Neural cell (in vitro differentiated cells): ENCODE measurements at regions not wholly inside any gene's neighbourhood (a gene's known extent, or its start where the extent isn't known, plus 50 kb on each side); places are given as distances from the start of the nearest gene placed in this dataset.

Source experiments
- H2AFZ ChIP-seq: fragments of 200-600, 300-800 bp; sonication (generic), shearing (Covaris generic); 2 replicates; pipeline ENCODE4 v1.6.0; 2014; ENCODE audit warnings: low read depth, mild to moderate bottlenecking, antibody characterized with exemption, low read length, moderate library complexity
- H3F3A ChIP-seq: fragments of 200-600 bp; shearing (Covaris generic); 2 replicates; pipeline ENCODE4 v1.6.1; 2016; ENCODE audit warnings: mild to moderate bottlenecking, moderate library complexity, mixed read lengths, antibody characterized with exemption, low read length; ENCODE audit not compliant: insufficient read depth, poor library complexity, severe bottlenecking
- H3K27ac ChIP-seq: fragments of 200-600, 300-800 bp; sonication (generic), shearing (Covaris generic); 2 replicates; pipeline ENCODE4 v1.5.1; 2014; ENCODE audit warnings: mild to moderate bottlenecking, low read length, moderate library complexity
- H3K27me3 ChIP-seq: fragments of 300-800, 200-600 bp; sonication (generic), shearing (Covaris generic); 2 replicates; pipeline ENCODE4 v1.6.0; 2014; ENCODE audit warnings: mild to moderate bottlenecking, low read depth, low read length, moderate library complexity; ENCODE audit not compliant: insufficient read depth
- H3K36me3 ChIP-seq: fragments of 300-800, 200-600 bp; sonication (generic), shearing (Covaris generic); 2 replicates; pipeline ENCODE4 v1.5.1; 2014; ENCODE audit warnings: mild to moderate bottlenecking, antibody characterized with exemption, low read length, moderate library complexity; ENCODE audit not compliant: insufficient read depth
- H3K4me2 ChIP-seq: fragments of 300-800, 200-600 bp; sonication (generic), shearing (Covaris generic); 2 replicates; pipeline ENCODE4 v1.6.0; 2014; ENCODE audit warnings: mild to moderate bottlenecking, low read length
- H3K4me3 ChIP-seq: fragments of 300-800, 200-600 bp; sonication (generic), shearing (Covaris generic); 2 replicates; pipeline ENCODE4 v1.5.1; 2014; ENCODE audit warnings: mild to moderate bottlenecking, low read length, moderate library complexity
- H3K79me2 ChIP-seq: fragments of 200-600 bp; shearing (Covaris generic); replicated peaks from 2 replicates; pipeline ENCODE4 v1.6.0; 2014; ENCODE audit warnings: mild to moderate bottlenecking, low read length, moderate library complexity; ENCODE audit not compliant: insufficient read depth
- H3K9ac ChIP-seq: fragments of 300-800, 200-600 bp; sonication (generic), shearing (Covaris generic); 2 replicates; pipeline ENCODE4 v1.6.1; 2016; ENCODE audit warnings: mild to moderate bottlenecking, low read length, mixed read lengths
- H3K9me2 ChIP-seq: fragments of 200-600 bp; shearing (Covaris generic); 2 replicates; pipeline ENCODE4 v1.6.1; 2016; ENCODE audit warnings: mild to moderate bottlenecking, low read length, mixed read lengths; ENCODE audit not compliant: insufficient read depth
- H3K9me3 ChIP-seq: fragments of 200-600, 300-800 bp; sonication (generic), shearing (Covaris generic); 2 replicates; pipeline ENCODE4 v1.6.1; 2016; ENCODE audit warnings: mild to moderate bottlenecking, mixed run types, low read length, moderate library complexity, mixed read lengths
- H4K20me1 ChIP-seq: fragments of 200-600 bp; shearing (Covaris generic); 2 replicates; pipeline ENCODE4 v1.6.1; 2016; ENCODE audit warnings: mild to moderate bottlenecking, mixed run types; ENCODE audit not compliant: insufficient read depth
- CTCF ChIP-seq: fragments of 450-650 bp; IDR thresholded peaks from 2 replicates; pipeline ENCODE4 v1.5.1; 2014; ENCODE audit warnings: antibody characterized with exemption, mild to moderate bottlenecking, moderate library complexity; ENCODE audit not compliant: poor library complexity, severe bottlenecking
- EP300 ChIP-seq: fragments of 450-650 bp; conservative IDR thresholded peaks from 2 replicates; pipeline ENCODE4 v1.6.1; 2014; ENCODE audit warnings: antibody characterized with exemption, mild to moderate bottlenecking, moderate library complexity; ENCODE audit not compliant: poor library complexity, severe bottlenecking
- EZH2 ChIP-seq: fragments of 200-600, 300-800 bp; shearing (Covaris generic), sonication (generic); IDR thresholded peaks from 2 replicates; pipeline ENCODE4 v1.6.1; 2014; ENCODE audit warnings: antibody characterized with exemption, low read length, borderline replicate concordance, mild to moderate bottlenecking; ENCODE audit not compliant: insufficient read depth, poor library complexity, severe bottlenecking
- MXI1 ChIP-seq: fragments of 450-650 bp; conservative IDR thresholded peaks from 2 replicates; pipeline ENCODE4 v1.6.1; 2014; ENCODE audit warnings: antibody characterized with exemption, mild to moderate bottlenecking; ENCODE audit not compliant: poor library complexity, severe bottlenecking
- POLR2AphosphoS5 ChIP-seq: IDR thresholded peaks from 2 replicates; pipeline ENCODE4 v1.6.1; 2012
- RAD21 ChIP-seq: fragments of 450-650 bp; conservative IDR thresholded peaks from 2 replicates; pipeline ENCODE4 v1.6.1; 2014; ENCODE audit warnings: antibody characterized with exemption, mild to moderate bottlenecking, moderate library complexity
- REST ChIP-seq: IDR thresholded peaks from 2 replicates; pipeline ENCODE4 v1.6.1; 2012; ENCODE audit warnings: borderline replicate concordance
- SMC3 ChIP-seq: fragments of 450-650 bp; conservative IDR thresholded peaks from 2 replicates; pipeline ENCODE4 v1.6.1; 2014; ENCODE audit warnings: antibody characterized with exemption, mild to moderate bottlenecking, moderate library complexity; ENCODE audit not compliant: poor library complexity
- TAF1 ChIP-seq: IDR thresholded peaks from 2 replicates; pipeline ENCODE4 v1.6.1; 2012; ENCODE audit warnings: low read depth

GRCh38 chr3:40845447-40845846, 320.7 kb downstream of the ZNF621 start:
- Histone ChIP-seq H3K4me2 (no peak overlapping the region), H2AFZ (no peak overlapping the region), H3F3A (no peaks in the 10 kb centered on the region), H3K4me3 (no peak overlapping the region), H3K9me2 (no peaks in the 10 kb centered on the region), H3K9me3 (no peaks in the 10 kb centered on the region), H3K9ac (no peak overlapping the region), H3K27me3 (no peaks in the 10 kb centered on the region), H3K36me3 (no peaks in the 10 kb centered on the region), H4K20me1 (no peaks in the 10 kb centered on the region), H3K79me2 (no peaks in the 10 kb centered on the region), H3K27ac (no peak overlapping the region)
- TF ChIP-seq MXI1, result no peak
- no peak for TF ChIP-seq EP300
- no peak for TF ChIP-seq EZH2
- no peak for TF ChIP-seq RAD21
- no peak for TF ChIP-seq REST
- no peak for TF ChIP-seq SMC3
- no peak for TF ChIP-seq TAF1
- TF ChIP-seq POLR2AphosphoS5, result no peak
- no peak for TF ChIP-seq CTCF

GRCh38 chr3:40845916-40846315, 321.2 kb downstream of the ZNF621 start:
- no peaks in the 10 kb centered on the region for H3K9me3 ChIP-seq
- H3K4me3 ChIP-seq, result no peak overlapping the region
- no peaks in the 10 kb centered on the region for H3K9me2 ChIP-seq
- TF ChIP-seq POLR2AphosphoS5, result no peak
- TF ChIP-seq SMC3, result no peak
- TF ChIP-seq EP300, result no peak
- TF ChIP-seq TAF1, result no peak
- TF ChIP-seq EZH2, result no peak
- no peak for TF ChIP-seq MXI1
- no peak for TF ChIP-seq RAD21
- TF ChIP-seq CTCF, result no peak
- no peak for TF ChIP-seq REST
- H3K27ac ChIP-seq, result no peak overlapping the region
- H3K9ac ChIP-seq, result no peak overlapping the region
- no peaks in the 10 kb centered on the region for H3K79me2 ChIP-seq
- H3K4me2 ChIP-seq, result no peak overlapping the region
- no peaks in the 10 kb centered on the region for H4K20me1 ChIP-seq
- no peaks in the 10 kb centered on the region for H3K36me3 ChIP-seq
- no peak overlapping the region for H2AFZ ChIP-seq
- H3F3A ChIP-seq, result no peaks in the 10 kb centered on the region
- H3K27me3 ChIP-seq, result no peaks in the 10 kb centered on the region
